GM19043 (cell line): ENCODE measurements at regions not wholly inside any gene's neighbourhood (a gene's known extent, or its start where the extent isn't known, plus 50 kb on each side); places are given as distances from the start of the nearest gene placed in this dataset.
"Not testable (repeated sequence)": the region's sequence is repeated elsewhere in the genome, so short reads cannot be mapped to it uniquely, and the experiment has no call there.

Source experiments
- ATAC-seq: cut with Tn5 transposase; IDR thresholded peaks from one replicate; pipeline ENCODE4 v1.9.1; 2021; ENCODE audit warnings: low read depth; ENCODE audit not compliant: unreplicated experiment

DNA sequence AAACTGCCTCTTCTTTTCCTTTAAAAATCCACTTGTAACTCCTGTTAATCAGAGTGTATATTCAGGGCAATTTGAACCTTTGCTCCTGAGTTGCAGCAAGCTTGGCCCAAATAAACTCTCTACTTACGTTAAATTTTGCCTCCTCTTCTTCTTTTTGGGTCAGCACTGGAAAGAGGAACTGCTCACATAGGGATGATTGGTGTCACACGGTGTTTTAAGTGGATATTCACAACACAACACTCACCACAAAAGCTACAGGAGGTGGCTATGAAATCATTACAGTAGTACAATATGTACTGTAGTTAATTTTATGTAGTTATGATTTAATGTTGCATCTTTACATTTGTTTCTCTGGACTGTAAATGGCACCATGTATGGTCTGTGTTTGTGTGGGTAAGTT is 96.8 kb upstream of the DOCK9 start:
- no peak for ATAC-seq

DNA sequence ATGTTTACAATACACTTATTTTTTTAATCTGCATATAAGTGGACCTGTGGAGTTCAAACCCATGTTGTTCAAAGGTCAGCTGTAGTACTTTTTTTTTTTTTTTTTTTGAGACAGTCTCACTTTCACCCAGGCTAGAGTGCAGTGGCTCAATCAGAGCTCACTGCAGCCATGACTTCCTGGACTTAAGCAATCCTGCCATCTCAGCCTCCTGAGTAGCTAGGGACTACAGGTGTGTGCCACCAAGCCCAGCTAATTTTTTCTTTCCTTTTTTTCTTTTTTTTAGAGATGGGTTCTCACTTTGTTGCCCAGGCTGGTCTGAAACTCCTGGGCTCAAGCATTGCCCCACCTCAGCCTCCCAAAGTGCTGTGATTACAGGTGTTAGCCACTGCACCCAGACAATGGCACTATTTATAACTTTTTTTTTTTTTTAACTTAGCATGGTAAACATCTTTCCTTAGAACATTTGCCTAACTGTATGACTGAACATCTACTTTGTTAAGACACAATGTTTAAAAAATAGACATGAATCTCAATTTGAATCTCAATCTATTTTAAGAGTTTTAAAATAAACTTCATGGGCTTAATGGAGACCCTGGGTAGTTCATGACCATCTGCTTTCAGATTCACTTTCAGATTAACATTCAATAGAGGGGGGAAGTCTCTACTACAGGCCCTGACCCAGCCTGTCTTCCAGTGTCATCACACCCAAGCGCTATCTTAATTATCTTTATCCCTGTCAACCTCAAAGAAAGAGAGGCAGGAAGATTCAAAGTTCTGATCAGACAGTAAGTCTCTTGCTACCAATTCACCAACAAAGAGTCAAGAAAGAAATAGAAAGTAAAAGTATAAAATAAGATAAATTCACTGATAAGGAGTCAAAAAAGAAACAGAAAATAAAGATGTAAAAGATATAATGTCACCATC is 97.7 kb upstream of the DOCK9 start:
- peak; percentile 87 for ATAC-seq

DNA sequence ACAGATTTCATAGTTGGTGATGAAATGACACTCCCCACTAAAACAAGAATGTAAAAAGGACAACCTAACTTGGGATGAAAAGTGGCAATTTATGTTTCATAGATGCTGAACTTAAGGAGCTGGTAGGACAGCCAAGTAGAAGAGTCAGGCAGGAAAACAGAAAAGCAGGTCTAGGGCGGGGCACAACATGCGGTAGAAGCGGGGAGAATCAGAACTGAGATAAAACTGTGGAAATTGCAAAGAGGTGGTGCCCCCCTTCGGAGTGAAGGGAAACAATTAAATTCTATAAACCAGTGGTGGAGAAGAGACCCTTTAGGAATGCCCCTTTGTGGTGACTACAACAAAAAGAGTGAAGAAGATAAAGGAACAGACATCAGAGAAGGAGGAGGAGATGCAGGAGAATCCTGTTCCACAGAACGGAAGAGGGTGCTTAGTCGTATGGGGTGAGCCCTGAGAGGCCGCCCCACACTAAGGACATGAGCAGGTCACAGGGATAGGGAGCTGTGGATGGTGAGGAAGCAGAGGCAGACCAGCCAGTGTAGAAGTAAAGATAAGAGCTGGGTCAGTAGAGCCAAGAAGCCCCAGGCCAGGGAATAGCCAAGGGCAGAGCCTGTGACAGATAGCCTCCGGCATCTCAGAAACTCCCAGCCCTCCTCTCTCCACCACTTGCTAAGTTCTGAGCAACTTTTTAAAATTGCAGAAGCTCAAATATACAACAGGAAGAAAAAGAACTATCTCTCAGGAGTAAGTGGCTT is 100.3 kb upstream of the DOCK9 start:
- ATAC-seq: no peak

DNA sequence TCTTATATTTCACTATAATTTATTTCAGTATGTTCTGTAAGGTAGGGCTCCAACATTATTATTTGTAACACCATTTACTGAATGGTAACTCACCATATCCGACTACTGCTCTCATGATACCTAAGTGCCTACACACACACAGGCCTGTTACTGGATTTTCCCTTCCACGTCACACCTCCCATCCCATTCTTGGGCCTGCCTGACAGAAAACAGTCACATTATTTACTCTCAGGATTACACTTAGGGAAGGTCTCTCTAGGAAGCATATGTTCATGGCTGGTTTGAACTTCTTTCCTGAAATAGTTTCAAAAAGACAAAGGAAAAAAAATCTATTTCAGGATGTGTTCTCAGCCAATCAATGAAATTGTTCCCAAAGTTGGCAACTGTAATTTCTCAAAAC is 102.3 kb upstream of the DOCK9 start:
- no peak for ATAC-seq

DNA sequence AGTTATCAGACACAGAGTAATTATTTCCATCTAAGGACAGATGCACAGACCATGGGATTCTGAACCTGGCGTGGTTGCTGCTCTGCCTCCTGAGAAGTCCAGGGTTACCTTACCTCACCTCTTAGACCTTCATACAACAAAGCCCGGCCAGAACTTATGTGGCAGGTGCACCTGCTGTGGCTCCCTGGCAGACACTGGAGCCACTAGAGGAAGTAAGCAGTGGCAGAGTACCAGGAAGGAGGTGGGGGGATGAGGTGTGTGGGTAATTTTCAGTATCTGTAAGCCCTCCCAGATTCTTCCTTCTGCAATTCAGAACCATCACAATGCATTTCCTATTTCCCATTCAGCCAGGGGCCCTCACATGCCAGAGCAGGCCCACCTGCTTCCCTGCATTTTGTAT is 106.1 kb upstream of the DOCK9 start:
- ATAC-seq: no peak

DNA sequence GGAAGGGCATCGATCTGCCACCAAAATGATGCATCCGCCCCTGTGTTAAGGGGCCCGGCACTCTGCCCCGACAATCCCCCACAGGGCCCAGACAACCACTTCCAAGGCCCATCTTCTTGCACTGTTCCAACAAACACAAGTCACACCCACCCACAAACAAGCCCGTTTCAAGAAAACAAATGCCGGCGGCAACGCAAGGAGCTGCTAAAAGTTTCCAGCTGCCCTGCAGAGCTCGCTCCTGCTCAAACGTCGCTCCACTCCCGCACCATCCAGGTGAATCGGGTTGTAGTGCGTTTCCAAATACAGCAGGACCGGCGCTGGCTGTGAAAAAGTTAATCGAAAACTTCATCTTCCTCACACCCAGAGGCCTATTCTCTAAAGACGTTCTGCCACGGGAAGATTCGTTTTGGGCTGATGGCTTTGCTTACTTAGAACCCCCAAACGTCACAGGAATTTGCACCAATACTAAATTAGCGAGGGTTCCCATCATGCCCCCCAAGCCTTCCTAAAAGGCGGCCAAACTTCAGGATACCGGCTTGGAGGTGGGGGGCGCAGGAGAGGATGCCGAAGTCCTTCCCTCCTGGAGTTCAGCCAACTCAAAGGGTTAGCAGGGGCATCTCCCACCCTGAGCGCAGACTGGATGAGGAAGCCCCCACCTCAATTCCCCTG is 107.4 kb upstream of the DOCK9 start:
- ATAC-seq: no peak

DNA sequence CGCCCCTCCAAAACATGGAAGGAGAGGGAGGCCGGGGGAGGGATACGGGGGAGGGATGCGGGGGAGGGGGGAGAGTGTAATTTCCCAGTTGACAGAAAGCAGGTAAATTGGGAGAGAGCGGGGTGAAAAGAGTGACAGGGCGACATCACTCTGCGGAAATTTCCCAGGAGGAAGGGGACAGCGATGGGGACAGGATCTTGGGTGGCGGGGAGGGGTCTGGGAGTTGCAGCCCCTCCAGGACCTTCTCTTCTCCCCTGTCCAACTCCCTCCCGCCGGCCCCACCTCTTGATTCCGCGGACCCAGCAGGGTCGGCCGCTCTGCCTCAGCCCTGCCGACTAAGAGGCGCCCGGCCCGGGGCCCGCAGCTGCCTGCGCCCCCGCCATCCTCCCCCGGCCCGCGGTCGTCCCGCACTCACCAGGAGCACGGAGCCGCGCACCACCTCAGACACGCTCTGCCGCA is 108.0 kb upstream of the DOCK9 start:
- ATAC-seq: no peak

DNA sequence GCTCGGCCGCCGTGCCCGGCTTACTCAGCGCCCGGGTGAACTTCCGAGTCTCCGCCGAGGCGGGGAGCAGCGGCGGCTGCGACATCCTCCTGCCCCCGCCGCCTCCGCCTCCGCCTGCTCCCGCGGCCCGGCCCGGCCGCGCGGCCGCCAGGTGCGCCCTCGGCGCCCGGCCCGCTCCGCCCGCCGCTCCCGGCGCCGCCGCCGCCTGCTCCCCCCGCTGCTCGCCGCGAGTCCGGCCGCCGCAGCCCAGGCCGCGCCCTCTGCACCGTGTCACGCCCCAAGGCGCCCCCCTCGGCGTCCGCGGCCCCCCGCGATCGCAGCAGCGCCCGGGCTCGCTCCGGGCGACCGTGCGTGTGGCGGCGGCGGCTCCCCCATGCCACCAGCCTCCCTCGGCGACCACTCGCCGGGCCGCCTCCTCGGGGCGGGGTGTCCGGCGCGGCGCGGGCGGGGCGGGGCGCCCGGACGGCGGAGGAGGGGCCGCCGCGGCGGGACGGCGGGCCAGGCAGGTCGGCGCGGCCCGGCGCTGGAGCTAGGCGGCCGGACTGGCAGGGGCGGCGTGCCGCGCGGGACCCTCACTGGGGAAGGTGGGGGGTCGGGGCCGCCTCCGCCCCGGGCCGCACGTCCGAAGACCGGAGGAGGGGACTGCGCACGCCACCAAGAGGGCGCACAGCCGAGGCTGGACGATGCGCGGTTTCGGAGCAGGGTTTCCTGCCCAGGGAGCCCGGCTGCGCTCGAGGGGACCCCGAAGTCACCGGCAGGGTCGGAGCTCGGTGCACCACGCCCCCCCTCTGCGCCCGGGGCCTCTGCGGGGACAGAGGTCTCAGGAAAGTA is 108.6 kb upstream of the DOCK9 start:
- ATAC-seq: peak; percentile 37

DNA sequence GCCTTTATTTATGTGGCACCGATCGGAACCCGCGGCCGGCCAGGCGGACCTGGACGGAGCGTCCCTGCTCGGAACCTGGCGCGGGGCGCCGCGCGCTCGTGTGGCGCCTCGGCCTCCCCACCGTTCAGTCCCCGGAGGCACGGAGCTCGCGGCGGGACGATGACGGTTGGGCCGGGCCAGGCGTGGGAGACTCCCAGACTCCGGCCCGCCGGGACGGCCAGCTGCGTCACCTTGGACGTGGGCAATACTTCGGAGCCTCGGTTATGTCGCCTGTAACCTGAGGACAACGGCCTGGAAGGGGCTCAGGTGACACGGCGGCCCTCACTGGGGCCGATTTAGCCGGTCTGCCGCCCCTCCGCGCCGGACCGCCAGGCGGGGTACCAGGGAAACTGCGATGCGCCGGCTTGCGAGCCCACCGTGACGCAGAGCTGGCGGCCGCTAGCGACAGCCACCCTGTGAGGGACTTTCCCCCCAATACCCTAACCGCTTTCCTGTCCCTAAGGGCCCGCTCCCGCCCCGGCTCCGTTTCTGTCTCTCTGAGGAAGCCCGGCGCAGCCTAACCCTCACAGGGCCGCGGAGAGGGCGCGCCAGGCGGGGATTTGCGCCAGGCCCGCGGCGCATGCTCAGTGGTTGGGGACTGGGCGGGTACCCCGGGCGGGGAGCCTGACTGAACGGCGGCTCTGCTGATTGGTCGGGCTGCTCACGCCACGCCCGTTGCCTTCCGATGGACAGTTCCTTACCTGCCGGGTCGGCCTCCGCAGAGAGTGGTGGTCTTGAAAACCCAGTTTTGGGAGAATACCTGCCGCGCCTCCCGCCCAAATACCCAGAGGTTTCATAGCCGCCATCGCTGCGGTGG is 109.5 kb upstream of the DOCK9 start:
- ATAC-seq: peak; percentile 75

DNA sequence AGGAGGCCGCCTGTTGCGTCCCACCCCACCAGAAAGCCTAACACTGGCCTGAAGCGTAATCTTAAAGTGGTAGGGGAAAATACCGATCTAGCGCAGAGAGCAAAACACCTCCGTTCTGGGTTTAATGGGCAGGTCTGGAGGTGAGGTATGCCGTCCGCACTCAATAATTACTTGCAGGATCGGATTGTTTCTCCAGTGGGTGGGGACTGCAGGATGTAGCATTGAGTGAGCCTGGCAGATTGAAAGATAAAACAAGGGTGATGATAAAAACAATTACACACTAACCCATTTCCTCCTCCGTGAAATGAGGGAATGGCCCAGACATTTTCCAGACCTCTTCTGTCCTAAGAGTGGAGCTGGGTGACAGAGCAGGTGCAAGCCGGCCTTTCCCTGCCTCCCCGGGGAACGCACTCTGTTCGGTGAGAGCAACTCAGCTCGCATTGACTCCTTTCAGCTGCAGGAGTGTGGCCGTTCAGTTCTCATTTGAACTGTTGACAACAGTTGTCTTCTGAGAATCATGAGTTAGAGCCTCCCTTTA is 110.2 kb upstream of the DOCK9 start:
- ATAC-seq: peak; percentile 23

DNA sequence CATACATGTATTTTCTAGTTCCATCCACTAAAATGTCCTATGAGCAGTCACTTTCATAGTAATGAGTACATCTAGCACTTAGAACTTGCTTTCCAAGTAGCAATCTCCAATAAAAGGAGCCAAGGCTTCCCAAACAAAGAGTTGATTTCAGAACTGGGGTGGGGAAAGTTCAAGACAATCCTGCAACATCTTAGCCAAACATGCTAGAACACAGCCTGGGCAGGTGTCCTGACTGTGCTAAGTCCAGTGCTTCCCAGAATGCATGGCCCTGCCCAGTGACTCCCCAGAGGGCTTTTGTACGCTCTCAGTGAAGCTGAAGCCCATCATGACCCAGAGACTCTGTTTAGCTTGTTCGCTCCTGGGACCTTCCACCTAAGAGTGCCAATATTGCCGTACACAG is 106.7 kb upstream of the UBAC2 start:
- no peak for ATAC-seq

DNA sequence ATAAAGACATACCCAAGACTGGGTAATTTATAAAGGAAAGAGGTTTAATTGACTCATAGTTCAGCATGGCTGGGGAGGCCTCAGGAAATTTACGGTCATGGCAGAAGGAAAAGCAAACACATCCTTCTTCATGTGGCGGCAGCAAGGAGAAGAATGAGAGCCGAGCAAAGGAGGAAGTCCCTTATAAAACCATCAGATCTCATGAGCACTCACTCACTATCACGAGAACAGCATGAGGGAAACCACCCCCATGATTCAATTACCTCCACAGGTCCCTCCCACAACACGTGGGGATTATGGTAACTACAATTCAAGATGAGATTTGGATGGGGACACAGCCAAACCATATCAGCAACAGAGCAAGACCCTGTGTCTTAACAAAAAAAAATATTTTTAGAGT is 98.8 kb upstream of the UBAC2 start:
- ATAC-seq: not testable (repeated sequence)

DNA sequence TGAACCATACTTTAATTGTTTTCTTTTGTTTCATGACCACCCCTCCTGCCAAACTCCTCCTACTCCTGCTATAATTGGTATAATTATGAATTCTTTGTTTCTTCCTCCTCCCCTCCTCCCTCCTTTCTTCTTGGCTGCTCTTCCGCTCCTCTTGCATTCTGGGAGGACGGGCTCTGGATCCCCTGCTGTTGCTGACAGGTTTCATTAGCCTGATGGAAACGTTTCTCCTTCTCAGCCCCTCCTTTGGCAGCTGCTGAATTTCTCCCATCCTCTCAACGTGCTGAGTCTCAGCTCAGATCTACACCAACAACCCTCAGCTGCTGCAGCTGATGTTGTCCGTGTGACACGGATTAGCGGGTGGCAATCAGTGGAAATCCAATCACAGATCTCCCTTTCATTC is 97.1 kb upstream of the UBAC2 start:
- no peak for ATAC-seq

DNA sequence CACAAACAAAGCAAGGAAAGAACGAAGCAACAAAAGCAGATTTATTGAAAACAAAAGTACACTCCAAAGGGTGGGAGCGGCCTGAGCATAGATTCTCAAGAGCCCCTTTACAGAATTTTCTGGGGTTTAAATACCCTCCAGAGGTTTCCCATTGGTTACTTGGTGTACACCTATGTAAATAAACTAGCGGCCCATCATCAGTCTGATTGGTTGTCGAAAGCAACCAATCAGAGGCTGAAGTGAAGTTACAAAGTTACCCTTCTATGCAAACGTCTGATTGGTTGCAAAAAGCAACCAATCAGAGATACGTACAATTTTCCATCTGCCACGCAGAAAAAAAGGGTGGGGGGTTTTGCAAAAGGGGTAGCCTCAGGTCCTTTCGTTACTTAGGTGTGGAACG is 96.3 kb upstream of the UBAC2 start:
- ATAC-seq: no peak

DNA sequence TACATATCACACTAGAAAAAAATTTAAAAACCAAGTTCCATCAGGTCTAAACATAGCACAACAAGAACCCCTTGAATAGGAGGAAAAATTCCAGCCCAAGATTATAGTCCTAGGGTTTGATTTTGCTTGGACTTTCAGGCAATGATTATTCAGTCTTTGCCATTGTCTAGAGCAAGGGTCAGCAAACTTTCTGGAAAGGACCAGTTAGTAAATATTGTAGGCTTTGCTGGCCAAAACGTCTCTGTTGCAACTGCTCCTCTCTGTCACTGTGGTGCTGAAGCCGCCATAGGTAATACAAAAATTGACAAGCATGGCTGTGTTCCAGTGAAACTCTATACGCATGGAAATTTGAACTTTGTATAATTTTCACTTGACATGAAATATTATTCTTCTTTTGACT is 95.5 kb upstream of the UBAC2 start:
- no peak for ATAC-seq

DNA sequence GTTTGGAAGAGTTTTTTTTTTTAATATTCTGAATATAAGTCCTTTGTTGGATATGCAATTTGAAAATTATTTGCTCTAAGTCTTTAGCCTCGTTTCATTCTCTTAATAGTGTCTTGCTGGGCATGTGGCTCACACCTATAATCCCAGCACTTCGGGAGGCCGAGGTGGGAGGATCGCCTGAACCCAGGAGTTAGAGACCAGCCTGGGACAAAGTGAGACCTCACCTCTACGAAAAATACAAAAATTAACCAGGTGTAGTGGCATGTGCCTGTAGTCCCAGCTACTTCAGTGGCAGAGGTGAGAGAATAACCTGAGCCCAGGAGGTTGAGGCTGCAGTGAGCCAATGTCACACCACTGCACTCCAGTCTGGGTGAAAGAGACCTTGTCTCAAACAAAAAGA is 87.3 kb upstream of the UBAC2 start:
- no peak for ATAC-seq

DNA sequence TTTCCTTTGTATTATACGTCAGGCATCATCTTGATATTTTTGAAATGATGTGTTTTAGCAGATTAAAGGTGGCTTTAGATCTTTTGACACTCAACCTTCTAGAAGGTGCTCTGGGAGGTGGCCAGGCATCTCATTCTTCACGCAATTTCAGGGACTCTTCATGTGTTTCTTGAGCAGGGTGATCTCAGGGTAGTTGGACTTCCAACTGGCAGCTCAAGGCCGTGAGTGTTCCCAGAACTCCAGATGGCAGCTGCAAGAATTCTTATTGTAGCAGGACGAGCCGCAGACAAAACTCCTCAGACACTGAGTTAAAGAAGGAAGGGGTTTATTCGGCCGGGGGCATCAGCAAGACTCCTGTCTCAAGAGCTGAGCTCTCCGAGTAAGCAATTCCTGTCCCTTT is 82.5 kb upstream of the UBAC2 start:
- no peak for ATAC-seq

DNA sequence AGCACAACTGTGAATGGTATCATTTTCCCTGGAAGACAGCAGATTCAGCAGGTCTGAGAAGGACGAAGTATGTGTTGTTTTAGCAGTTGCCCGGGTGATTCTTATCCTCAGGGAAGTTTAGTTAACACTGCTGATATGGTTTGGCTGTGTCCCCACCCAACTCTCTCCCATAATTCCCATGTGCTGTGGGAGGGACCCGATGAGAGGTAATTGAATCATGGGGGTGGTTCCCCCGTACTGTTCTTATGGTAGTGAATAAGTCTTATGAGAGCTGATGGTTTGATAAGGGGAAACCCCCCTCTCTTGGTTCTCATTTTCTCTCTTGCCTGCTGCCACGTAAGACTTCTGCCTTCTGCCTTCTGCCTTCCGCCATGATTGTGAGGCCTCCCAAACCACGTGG is 81.0 kb upstream of the UBAC2 start:
- no peak for ATAC-seq

DNA sequence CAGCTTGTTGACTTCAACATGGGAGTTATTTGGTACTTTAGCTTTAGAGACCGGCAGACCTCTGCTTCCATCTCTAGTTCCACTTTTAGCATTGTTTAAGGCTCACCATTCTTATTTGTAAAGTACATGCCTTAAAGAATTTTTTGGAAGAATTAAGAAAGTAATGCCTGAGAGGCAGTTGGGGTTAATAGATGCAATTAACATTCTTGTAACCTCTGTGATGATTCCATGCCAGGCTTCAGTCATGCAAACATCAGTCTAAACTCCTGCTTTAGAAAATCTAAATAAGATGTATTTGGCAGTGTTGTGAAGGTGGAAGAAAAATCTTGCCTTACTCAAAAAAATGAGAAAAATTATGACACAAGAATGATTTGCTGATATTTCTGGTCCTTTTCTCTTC is 79.9 kb upstream of the UBAC2 start:
- no peak for ATAC-seq
